ENCODE measurements at regions not wholly inside any gene's neighbourhood (a gene's known extent, or its start where the extent isn't known, plus 50 kb on each side); places are given as distances from the start of the nearest gene placed in this dataset.

- no peaks in the 10 kb centered on the region for H3K9me3 ChIP-seq
- CTCF ChIA-PET = no interaction called here
- no peak overlapping the region for H3K27ac ChIP-seq (ENCODE audit: low read depth in 2 of 2, low read length in 1 of 2)
- POLR2A ChIA-PET = no interaction called here
- no peak overlapping the region for H3K9ac ChIP-seq
- WGBS (ENCODE audit: low lambda C conversion rate) = 84% methylated on average over 2 of the region's 2 CpGs
- no peak overlapping the region for H2AFZ ChIP-seq (ENCODE audit: low read depth)
- TF ChIP-seq EZH2phosphoT487 (IDR thresholded peaks at IDR 0.05; ENCODE audit: borderline replicate concordance, low read depth) (no peak), MEF2A (IDR thresholded peaks at IDR 0.05; ENCODE audit: borderline replicate concordance, low read depth) (no peak), ELF1 (IDR thresholded peaks at IDR 0.05) (no peak), TCF12 (IDR thresholded peaks at IDR 0.05) (no peak), NRF1 (IDR thresholded peaks at IDR 0.05; ENCODE audit: low read depth, low read length) (no peak), RCOR1 (IDR thresholded peaks at IDR 0.05; ENCODE audit: low read length) (no peak), JUND (IDR thresholded peaks at IDR 0.05) (no peak), FOXJ3 (CRISPR knock-in tag; IDR thresholded peaks at IDR 0.05) (no peak), FOXM1 (IDR thresholded peaks at IDR 0.05; ENCODE audit: low read depth) (no peak), GATA2 (CRISPR knock-in tag; IDR thresholded peaks at IDR 0.05) (no peak), SIN3A (IDR thresholded peaks at IDR 0.05; ENCODE audit: borderline replicate concordance, low read depth, low read length) (no peak), RAD21 (IDR thresholded peaks at IDR 0.05; ENCODE audit: low read length) (no peak), RFX5 (IDR thresholded peaks at IDR 0.05; ENCODE audit: low read length) (no peak), EP300 (IDR thresholded peaks at IDR 0.05; ENCODE audit: borderline replicate concordance in 1 of 2, low read depth in 1 of 2, low read length in 1 of 2) (no peak)
- TF ChIP-seq, protein P1, sequence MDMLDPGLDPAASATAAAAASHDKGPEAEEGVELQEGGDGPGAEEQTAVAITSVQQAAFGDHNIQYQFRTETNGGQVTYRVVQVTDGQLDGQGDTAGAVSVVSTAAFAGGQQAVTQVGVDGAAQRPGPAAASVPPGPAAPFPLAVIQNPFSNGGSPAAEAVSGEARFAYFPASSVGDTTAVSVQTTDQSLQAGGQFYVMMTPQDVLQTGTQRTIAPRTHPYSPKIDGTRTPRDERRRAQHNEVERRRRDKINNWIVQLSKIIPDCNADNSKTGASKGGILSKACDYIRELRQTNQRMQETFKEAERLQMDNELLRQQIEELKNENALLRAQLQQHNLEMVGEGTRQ (IDR thresholded peaks at IDR 0.05; ENCODE audit: borderline replicate concordance, low read depth, low read length) = no peak
- TF ChIP-seq, protein P2, sequence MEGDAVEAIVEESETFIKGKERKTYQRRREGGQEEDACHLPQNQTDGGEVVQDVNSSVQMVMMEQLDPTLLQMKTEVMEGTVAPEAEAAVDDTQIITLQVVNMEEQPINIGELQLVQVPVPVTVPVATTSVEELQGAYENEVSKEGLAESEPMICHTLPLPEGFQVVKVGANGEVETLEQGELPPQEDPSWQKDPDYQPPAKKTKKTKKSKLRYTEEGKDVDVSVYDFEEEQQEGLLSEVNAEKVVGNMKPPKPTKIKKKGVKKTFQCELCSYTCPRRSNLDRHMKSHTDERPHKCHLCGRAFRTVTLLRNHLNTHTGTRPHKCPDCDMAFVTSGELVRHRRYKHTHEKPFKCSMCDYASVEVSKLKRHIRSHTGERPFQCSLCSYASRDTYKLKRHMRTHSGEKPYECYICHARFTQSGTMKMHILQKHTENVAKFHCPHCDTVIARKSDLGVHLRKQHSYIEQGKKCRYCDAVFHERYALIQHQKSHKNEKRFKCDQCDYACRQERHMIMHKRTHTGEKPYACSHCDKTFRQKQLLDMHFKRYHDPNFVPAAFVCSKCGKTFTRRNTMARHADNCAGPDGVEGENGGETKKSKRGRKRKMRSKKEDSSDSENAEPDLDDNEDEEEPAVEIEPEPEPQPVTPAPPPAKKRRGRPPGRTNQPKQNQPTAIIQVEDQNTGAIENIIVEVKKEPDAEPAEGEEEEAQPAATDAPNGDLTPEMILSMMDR (IDR thresholded peaks at IDR 0.05) = no peak
- TF ChIP-seq, protein P3, sequence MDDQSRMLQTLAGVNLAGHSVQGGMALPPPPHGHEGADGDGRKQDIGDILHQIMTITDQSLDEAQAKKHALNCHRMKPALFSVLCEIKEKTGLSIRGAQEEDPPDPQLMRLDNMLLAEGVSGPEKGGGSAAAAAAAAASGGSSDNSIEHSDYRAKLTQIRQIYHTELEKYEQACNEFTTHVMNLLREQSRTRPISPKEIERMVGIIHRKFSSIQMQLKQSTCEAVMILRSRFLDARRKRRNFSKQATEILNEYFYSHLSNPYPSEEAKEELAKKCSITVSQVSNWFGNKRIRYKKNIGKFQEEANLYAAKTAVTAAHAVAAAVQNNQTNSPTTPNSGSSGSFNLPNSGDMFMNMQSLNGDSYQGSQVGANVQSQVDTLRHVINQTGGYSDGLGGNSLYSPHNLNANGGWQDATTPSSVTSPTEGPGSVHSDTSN (IDR thresholded peaks at IDR 0.05) = no peak
- TF ChIP-seq, protein P4, sequence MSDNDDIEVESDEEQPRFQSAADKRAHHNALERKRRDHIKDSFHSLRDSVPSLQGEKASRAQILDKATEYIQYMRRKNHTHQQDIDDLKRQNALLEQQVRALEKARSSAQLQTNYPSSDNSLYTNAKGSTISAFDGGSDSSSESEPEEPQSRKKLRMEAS (IDR thresholded peaks at IDR 0.05; ENCODE audit: low read depth) = no peak
- H3K4me1 ChIP-seq (ENCODE audit: control insufficient read depth in 1 of 2, insufficient read depth in 2 of 2, low read depth in 1 of 2, low read length in 1 of 2) = no peaks in the 10 kb centered on the region
- no peaks in the 10 kb centered on the region for H3K9me2 ChIP-seq
- H3K79me2 ChIP-seq (ENCODE audit: insufficient read depth) = no peaks in the 10 kb centered on the region
- H3K4me3 ChIP-seq (ENCODE audit: low read depth in 2 of 2, low read length in 1 of 2) = no peak overlapping the region
- no peaks in the 10 kb centered on the region for H4K20me1 ChIP-seq (ENCODE audit: insufficient read depth)
- no peak for DNase-seq
- no peaks in the 10 kb centered on the region for H3K36me3 ChIP-seq (replicated peaks in 1 of 2; ENCODE audit: control insufficient read depth in 1 of 2, insufficient read depth in 2 of 2, low read length in 1 of 2)
- no peak overlapping the region for H3K4me2 ChIP-seq
- no peaks in the 10 kb centered on the region for H3K27me3 ChIP-seq (ENCODE audit: insufficient read depth)
- H3F3A ChIP-seq (replicated peaks; ENCODE audit: insufficient read depth) = no peaks in the 10 kb centered on the region
Measured at GRCh38 chr1:57644667-57645066, 220.8 kb upstream of the DAB1 start.

Data from SK-N-SH (cell line).